A673 (cell line): ENCODE measurements at regions not wholly inside any gene's neighbourhood (a gene's known extent, or its start where the extent isn't known, plus 50 kb on each side); places are given as distances from the start of the nearest gene placed in this dataset.

Experiments
- BruUV-seq: library from RNA; stranded (reverse); fragments of 400-500 nt; replicated peaks from 2 replicates; lab custom pipeline; 2021; lab: Mats Ljungman, UMichigan
- CTCF ChIA-PET: fragments of 300-600 bp; sonication (Branson Sonifier 250); formaldehyde crosslinking; loops from one replicate; lab custom pipeline; 2022; ENCODE audit warnings: antibody characterized with exemption; lab: Charles Lee
- POLR2A ChIA-PET: fragments of 300-600 bp; sonication (Branson Sonifier 250); formaldehyde crosslinking; loops from one replicate; lab custom pipeline; 2022; ENCODE audit warnings: antibody characterized with exemption; ENCODE audit not compliant: low non-redundant PET; lab: Charles Lee
- DNase-seq: peaks from one replicate; pipeline ENCODE4 v3.0.0-alpha.2; 2015; ENCODE audit warnings: low spot score
- H3K27ac ChIP-seq: fragments of 200-600 bp; sonication (generic); 2 replicates; pipeline ENCODE4 v1.5.1; 2016; ENCODE audit warnings: mixed run types, low read depth, mild to moderate bottlenecking, mixed read lengths, antibody characterized with exemption, low read length; ENCODE audit not compliant: poor library complexity, severe bottlenecking
- H3K27me3 ChIP-seq: fragments of 200-600 bp; sonication (generic); replicated peaks from 2 replicates; pipeline ENCODE4 v1.6.1; 2017; ENCODE audit warnings: mixed run types, low read depth, mild to moderate bottlenecking, mixed read lengths, antibody characterized with exemption, low read length; ENCODE audit not compliant: insufficient read depth, poor library complexity
- H3K36me3 ChIP-seq: fragments of 200-600 bp; sonication (generic); 2 replicates; pipeline ENCODE4 v1.6.1; 2016; ENCODE audit warnings: mixed run types, mild to moderate bottlenecking, mixed read lengths, antibody characterized with exemption, low read length; ENCODE audit not compliant: insufficient read depth, poor library complexity, severe bottlenecking
- H3K4me1 ChIP-seq: fragments of 200-600 bp; sonication (generic); 2 replicates; pipeline ENCODE4 v1.6.1; 2017; ENCODE audit warnings: mixed run types, mild to moderate bottlenecking, mixed read lengths, antibody characterized with exemption, low read length; ENCODE audit not compliant: insufficient read depth, poor library complexity, severe bottlenecking
- H3K4me3 ChIP-seq: fragments of 200-600 bp; sonication (generic); 2 replicates; pipeline ENCODE4 v1.5.1; 2016; ENCODE audit warnings: low read depth, mixed run types, mild to moderate bottlenecking, mixed read lengths, low read length; ENCODE audit not compliant: poor library complexity, severe bottlenecking
- H3K9me3 ChIP-seq: fragments of 200-600 bp; sonication (generic); 2 replicates; pipeline ENCODE4 v1.6.1; 2016; ENCODE audit warnings: mixed run types, low read depth, mild to moderate bottlenecking, mixed read lengths, antibody characterized with exemption, low read length; ENCODE audit not compliant: poor library complexity, severe bottlenecking
- EZH2 ChIP-seq: fragments of 200-600 bp; sonication (generic); IDR thresholded peaks from 2 replicates; pipeline ENCODE4 v1.6.1; 2017; ENCODE audit warnings: borderline replicate concordance, low read depth, mild to moderate bottlenecking, mixed read lengths, antibody characterized with exemption, low read length; ENCODE audit not compliant: poor library complexity, severe bottlenecking
- intact Hi-C: fragments of 100-400 bp; cut with micrococcal nuclease; formaldehyde crosslinking; loops from one replicate; pipeline ENCODE4 v1.10.0; 2022; ENCODE audit not compliant: unreplicated experiment
- TF ChIP-seq, protein P1 (sequence below): fragments of 300-800, 200-600 bp; sonication (generic); conservative IDR thresholded peaks from 2 replicates; pipeline ENCODE4 v1.5.1; 2017; ENCODE audit warnings: low read depth, mild to moderate bottlenecking, antibody characterized with exemption, low read length, moderate library complexity, mixed read lengths

DNA sequence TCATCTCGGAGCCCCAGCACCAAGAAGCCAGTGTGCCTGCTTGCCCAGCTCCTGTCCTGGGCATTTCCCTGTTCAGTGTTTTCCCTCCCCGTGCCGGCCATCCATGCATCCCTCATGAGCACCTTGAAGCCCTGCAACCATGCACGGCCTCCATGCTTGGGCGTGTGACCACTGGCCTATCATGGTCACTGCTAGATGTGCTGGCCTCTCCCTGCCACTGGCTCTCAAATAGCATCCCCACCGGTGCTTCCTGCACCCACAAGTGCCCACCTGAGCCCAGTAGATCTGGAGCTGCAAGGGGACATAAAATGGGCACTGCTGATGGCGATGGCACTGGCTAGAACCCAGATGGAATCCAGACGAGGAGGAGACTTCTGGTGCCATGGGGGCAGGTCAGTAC, 126.0 kb downstream of the TUBA3C start:
- BruUV-seq: no TSS peak
- no peak overlapping the region for H3K27ac ChIP-seq
- POLR2A ChIA-PET: no interaction called here
- H3K4me3 ChIP-seq: no peak overlapping the region
- H3K9me3 ChIP-seq: no peaks in the 10 kb centered on the region
- H3K4me1 ChIP-seq: no peaks in the 10 kb centered on the region
- intact Hi-C loops: no loop called here
- no peak for DNase-seq
- H3K27me3 ChIP-seq: no peaks in the 10 kb centered on the region
- CTCF ChIA-PET: no interaction called here
- no peak for TF ChIP-seq EZH2
- TF ChIP-seq, protein P1, sequence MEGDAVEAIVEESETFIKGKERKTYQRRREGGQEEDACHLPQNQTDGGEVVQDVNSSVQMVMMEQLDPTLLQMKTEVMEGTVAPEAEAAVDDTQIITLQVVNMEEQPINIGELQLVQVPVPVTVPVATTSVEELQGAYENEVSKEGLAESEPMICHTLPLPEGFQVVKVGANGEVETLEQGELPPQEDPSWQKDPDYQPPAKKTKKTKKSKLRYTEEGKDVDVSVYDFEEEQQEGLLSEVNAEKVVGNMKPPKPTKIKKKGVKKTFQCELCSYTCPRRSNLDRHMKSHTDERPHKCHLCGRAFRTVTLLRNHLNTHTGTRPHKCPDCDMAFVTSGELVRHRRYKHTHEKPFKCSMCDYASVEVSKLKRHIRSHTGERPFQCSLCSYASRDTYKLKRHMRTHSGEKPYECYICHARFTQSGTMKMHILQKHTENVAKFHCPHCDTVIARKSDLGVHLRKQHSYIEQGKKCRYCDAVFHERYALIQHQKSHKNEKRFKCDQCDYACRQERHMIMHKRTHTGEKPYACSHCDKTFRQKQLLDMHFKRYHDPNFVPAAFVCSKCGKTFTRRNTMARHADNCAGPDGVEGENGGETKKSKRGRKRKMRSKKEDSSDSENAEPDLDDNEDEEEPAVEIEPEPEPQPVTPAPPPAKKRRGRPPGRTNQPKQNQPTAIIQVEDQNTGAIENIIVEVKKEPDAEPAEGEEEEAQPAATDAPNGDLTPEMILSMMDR: no peak
- no peaks in the 10 kb centered on the region for H3K36me3 ChIP-seq

DNA sequence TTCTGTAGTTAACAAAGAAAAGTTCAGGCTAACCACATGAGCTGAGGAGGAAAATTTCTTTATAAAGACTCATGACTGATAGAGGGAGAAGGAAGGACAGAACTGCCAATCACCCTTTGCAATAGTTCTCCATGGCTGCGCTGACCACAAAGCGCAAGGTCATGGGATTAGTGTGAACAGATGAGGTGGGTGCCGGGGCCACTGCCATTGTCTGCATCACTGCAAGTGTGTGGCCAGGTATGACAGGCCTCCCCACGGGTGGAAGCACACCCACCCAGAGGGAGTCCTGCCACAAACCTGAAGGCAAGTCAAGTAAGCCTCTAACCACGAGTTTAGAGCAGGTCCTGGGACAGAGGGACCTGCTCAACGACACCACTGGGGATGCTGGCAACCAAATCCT, 128.1 kb downstream of the TUBA3C start:
- Histone ChIP-seq H3K4me3 (no peak overlapping the region), H3K36me3 (no peaks in the 10 kb centered on the region), H3K4me1 (no peaks in the 10 kb centered on the region), H3K9me3 (no peaks in the 10 kb centered on the region), H3K27ac (no peak overlapping the region), H3K27me3 (no peaks in the 10 kb centered on the region)
- POLR2A ChIA-PET: no interaction called here
- intact Hi-C loops: no loop called here
- no peak for TF ChIP-seq EZH2
- TF ChIP-seq, protein P1: no peak
- CTCF ChIA-PET: no interaction called here
- no peak for DNase-seq
- BruUV-seq: no TSS peak

DNA sequence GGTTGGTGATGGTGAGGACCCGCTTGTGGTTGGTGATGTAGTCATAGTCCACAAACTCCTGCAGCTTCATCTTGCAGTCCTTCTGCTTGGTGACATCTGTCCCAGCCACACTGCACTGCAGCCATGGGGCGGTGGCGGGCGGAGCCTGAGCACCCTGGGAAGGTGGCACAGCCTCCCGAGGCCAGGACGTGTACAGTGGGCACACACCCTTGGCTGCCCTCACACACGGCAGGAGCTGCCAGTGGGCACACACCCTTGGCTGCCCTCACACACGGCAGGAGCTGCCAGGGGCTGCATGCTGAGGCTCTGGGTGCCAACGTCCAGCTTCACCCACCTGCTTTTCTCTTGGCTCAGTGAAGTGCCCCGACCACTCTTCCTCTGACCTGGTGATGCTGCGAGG, 128.7 kb downstream of the TUBA3C start:
- ChIA-PET POLR2A (no interaction called here), CTCF (no interaction called here)
- intact Hi-C loops: no loop called here
- Histone ChIP-seq H3K36me3 (no peaks in the 10 kb centered on the region), H3K4me1 (no peaks in the 10 kb centered on the region), H3K9me3 (no peaks in the 10 kb centered on the region), H3K27me3 (no peaks in the 10 kb centered on the region), H3K4me3 (no peak overlapping the region), H3K27ac (no peak overlapping the region)
- DNase-seq: no peak
- TF ChIP-seq EZH2: no peak
- no TSS peak for BruUV-seq

DNA sequence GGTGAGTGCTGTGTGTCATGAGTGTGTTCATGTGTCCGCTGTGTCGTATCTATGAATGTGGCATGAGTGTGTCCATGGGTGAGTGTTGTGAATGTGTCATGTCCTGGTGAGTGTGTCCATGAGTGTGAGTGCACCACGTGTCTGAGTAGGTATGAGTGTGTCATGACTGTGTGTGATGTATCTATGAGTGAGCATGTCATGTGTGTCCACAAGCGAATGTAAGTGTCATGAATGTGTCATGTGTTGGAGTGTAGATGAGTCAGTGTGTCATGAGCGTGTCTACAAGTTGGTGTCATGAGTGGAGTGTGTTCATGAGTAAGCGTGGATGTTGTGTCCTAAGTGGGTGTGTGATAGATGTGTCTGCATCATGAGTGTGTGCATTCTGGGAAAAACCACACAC, 129.4 kb downstream of the TUBA3C start:
- Histone ChIP-seq H3K27me3 (no peaks in the 10 kb centered on the region), H3K9me3 (no peaks in the 10 kb centered on the region), H3K4me1 (no peaks in the 10 kb centered on the region), H3K27ac (no peak overlapping the region), H3K4me3 (no peak overlapping the region), H3K36me3 (no peaks in the 10 kb centered on the region)
- TF ChIP-seq, protein P1: no peak
- TF ChIP-seq EZH2: no peak
- CTCF ChIA-PET: no interaction called here
- POLR2A ChIA-PET: no interaction called here
- no peak for DNase-seq
- no TSS peak for BruUV-seq
- intact Hi-C loops: no loop called here
